ENCODE measurements at regions not wholly inside any gene's neighbourhood (a gene's known extent, or its start where the extent isn't known, plus 50 kb on each side); places are given as distances from the start of the nearest gene placed in this dataset.

- no peaks in the 10 kb centered on the region for H3K36me3 ChIP-seq (ENCODE audit: control insufficient read depth in 1 of 2, insufficient read depth in 2 of 2, low read length in 2 of 2)
- H3K4me3 ChIP-seq (ENCODE audit: low read depth in 1 of 2, low read length in 2 of 2): no peak overlapping the region
- no peaks in the 10 kb centered on the region for H3K4me1 ChIP-seq (ENCODE audit: control insufficient read depth in 1 of 2, insufficient read depth in 2 of 2, low read length in 2 of 2)
- H3K9me3 ChIP-seq (ENCODE audit: control insufficient read depth in 1 of 2, low read length in 2 of 2): no peaks in the 10 kb centered on the region
- H3K27ac ChIP-seq (ENCODE audit: low read length): no peak overlapping the region
- H3K27me3 ChIP-seq (ENCODE audit: low read depth, low read length): no peaks in the 10 kb centered on the region
Observed at GRCh38 chr1:4161366-4162006, 261.4 kb upstream of the C1orf174 start.

- no peaks in the 10 kb centered on the region for H3K9me3 ChIP-seq (ENCODE audit: control insufficient read depth in 1 of 2, low read length in 2 of 2)
- H3K27me3 ChIP-seq (ENCODE audit: low read depth, low read length): no peaks in the 10 kb centered on the region
- H3K27ac ChIP-seq (ENCODE audit: low read length): no peak overlapping the region
- no peak overlapping the region for H3K4me3 ChIP-seq (ENCODE audit: low read depth in 1 of 2, low read length in 2 of 2)
- no peaks in the 10 kb centered on the region for H3K4me1 ChIP-seq (ENCODE audit: control insufficient read depth in 1 of 2, insufficient read depth in 2 of 2, low read length in 2 of 2)
- H3K36me3 ChIP-seq (ENCODE audit: control insufficient read depth in 1 of 2, insufficient read depth in 2 of 2, low read length in 2 of 2): no peaks in the 10 kb centered on the region
Observed at GRCh38 chr1:4164965-4165364, 264.9 kb upstream of the C1orf174 start.

- H3K27me3 ChIP-seq (ENCODE audit: low read depth, low read length): no peaks in the 10 kb centered on the region
- H3K4me3 ChIP-seq (ENCODE audit: low read depth in 1 of 2, low read length in 2 of 2): no peak overlapping the region
- H3K27ac ChIP-seq (ENCODE audit: low read length): no peak overlapping the region
- no peaks in the 10 kb centered on the region for H3K9me3 ChIP-seq (ENCODE audit: control insufficient read depth in 1 of 2, low read length in 2 of 2)
- H3K36me3 ChIP-seq (ENCODE audit: control insufficient read depth in 1 of 2, insufficient read depth in 2 of 2, low read length in 2 of 2): no peaks in the 10 kb centered on the region
- no peaks in the 10 kb centered on the region for H3K4me1 ChIP-seq (ENCODE audit: control insufficient read depth in 1 of 2, insufficient read depth in 2 of 2, low read length in 2 of 2)
Observed at GRCh38 chr1:4165686-4166300, 265.7 kb upstream of the C1orf174 start.

- H3K4me3 ChIP-seq (ENCODE audit: low read depth in 1 of 2, low read length in 2 of 2): no peak overlapping the region
- no peak overlapping the region for H3K27ac ChIP-seq (ENCODE audit: low read length)
- H3K27me3 ChIP-seq (ENCODE audit: low read depth, low read length): no peaks in the 10 kb centered on the region
- H3K36me3 ChIP-seq (ENCODE audit: control insufficient read depth in 1 of 2, insufficient read depth in 2 of 2, low read length in 2 of 2): no peaks in the 10 kb centered on the region
- H3K4me1 ChIP-seq (ENCODE audit: control insufficient read depth in 1 of 2, insufficient read depth in 2 of 2, low read length in 2 of 2): no peaks in the 10 kb centered on the region
- H3K9me3 ChIP-seq (ENCODE audit: control insufficient read depth in 1 of 2, low read length in 2 of 2): no peaks in the 10 kb centered on the region
Observed at GRCh38 chr1:4166713-4167112, 266.6 kb upstream of the C1orf174 start.

- Histone ChIP-seq H3K27ac (ENCODE audit: low read length) (no peak overlapping the region), H3K4me3 (ENCODE audit: low read depth in 1 of 2, low read length in 2 of 2) (no peak overlapping the region), H3K9me3 (ENCODE audit: control insufficient read depth in 1 of 2, low read length in 2 of 2) (no peaks in the 10 kb centered on the region), H3K4me1 (ENCODE audit: control insufficient read depth in 1 of 2, insufficient read depth in 2 of 2, low read length in 2 of 2) (no peaks in the 10 kb centered on the region), H3K27me3 (ENCODE audit: low read depth, low read length) (no peaks in the 10 kb centered on the region), H3K36me3 (ENCODE audit: control insufficient read depth in 1 of 2, insufficient read depth in 2 of 2, low read length in 2 of 2) (no peaks in the 10 kb centered on the region)
Observed at GRCh38 chr1:4169991-4170390, 269.9 kb upstream of the C1orf174 start.

- H3K9me3 ChIP-seq (ENCODE audit: control insufficient read depth in 1 of 2, low read length in 2 of 2): no peaks in the 10 kb centered on the region
- no peak overlapping the region for H3K4me3 ChIP-seq (ENCODE audit: low read depth in 1 of 2, low read length in 2 of 2)
- H3K4me1 ChIP-seq (ENCODE audit: control insufficient read depth in 1 of 2, insufficient read depth in 2 of 2, low read length in 2 of 2): no peaks in the 10 kb centered on the region
- H3K36me3 ChIP-seq (ENCODE audit: control insufficient read depth in 1 of 2, insufficient read depth in 2 of 2, low read length in 2 of 2): no peaks in the 10 kb centered on the region
- no peak overlapping the region for H3K27ac ChIP-seq (ENCODE audit: low read length)
- no peaks in the 10 kb centered on the region for H3K27me3 ChIP-seq (ENCODE audit: low read depth, low read length)
Observed at GRCh38 chr1:4170548-4171340, 270.7 kb upstream of the C1orf174 start.

- H3K4me1 ChIP-seq (ENCODE audit: control insufficient read depth in 1 of 2, insufficient read depth in 2 of 2, low read length in 2 of 2): no peaks in the 10 kb centered on the region
- H3K4me3 ChIP-seq (ENCODE audit: low read depth in 1 of 2, low read length in 2 of 2): no peak overlapping the region
- no peaks in the 10 kb centered on the region for H3K36me3 ChIP-seq (ENCODE audit: control insufficient read depth in 1 of 2, insufficient read depth in 2 of 2, low read length in 2 of 2)
- H3K27ac ChIP-seq (ENCODE audit: low read length): no peak overlapping the region
- no peaks in the 10 kb centered on the region for H3K27me3 ChIP-seq (ENCODE audit: low read depth, low read length)
- H3K9me3 ChIP-seq (ENCODE audit: control insufficient read depth in 1 of 2, low read length in 2 of 2): no peaks in the 10 kb centered on the region
Observed at GRCh38 chr1:4171480-4172450, 271.7 kb upstream of the C1orf174 start.

GRCh38 chr1:4172644-4173599, 272.9 kb upstream of the C1orf174 start:
- Histone ChIP-seq H3K4me3 (ENCODE audit: low read depth in 1 of 2, low read length in 2 of 2) (no peak overlapping the region), H3K9me3 (ENCODE audit: control insufficient read depth in 1 of 2, low read length in 2 of 2) (no peaks in the 10 kb centered on the region), H3K4me1 (ENCODE audit: control insufficient read depth in 1 of 2, insufficient read depth in 2 of 2, low read length in 2 of 2) (no peaks in the 10 kb centered on the region), H3K27me3 (ENCODE audit: low read depth, low read length) (no peaks in the 10 kb centered on the region), H3K27ac (ENCODE audit: low read length) (no peak overlapping the region), H3K36me3 (ENCODE audit: control insufficient read depth in 1 of 2, insufficient read depth in 2 of 2, low read length in 2 of 2) (no peaks in the 10 kb centered on the region)

- H3K27ac ChIP-seq (ENCODE audit: low read length): no peak overlapping the region
- no peaks in the 10 kb centered on the region for H3K36me3 ChIP-seq (ENCODE audit: control insufficient read depth in 1 of 2, insufficient read depth in 2 of 2, low read length in 2 of 2)
- no peak overlapping the region for H3K4me3 ChIP-seq (ENCODE audit: low read depth in 1 of 2, low read length in 2 of 2)
- no peaks in the 10 kb centered on the region for H3K9me3 ChIP-seq (ENCODE audit: control insufficient read depth in 1 of 2, low read length in 2 of 2)
- no peaks in the 10 kb centered on the region for H3K4me1 ChIP-seq (ENCODE audit: control insufficient read depth in 1 of 2, insufficient read depth in 2 of 2, low read length in 2 of 2)
- H3K27me3 ChIP-seq (ENCODE audit: low read depth, low read length): no peaks in the 10 kb centered on the region
Observed at GRCh38 chr1:4173731-4174130, 273.7 kb upstream of the C1orf174 start.

Measured in muscle layer of duodenum (tissue), 2 donors.